T-helper 1 cell treated with Interleukin-12 subunit alpha and Interleukin-12 subunit beta and Interleukin-4 antibody, amounts not matched to agents 30 ng/mL and 1 ng/mL, for 36 hours (primary cell): ENCODE measurements at regions not wholly inside any gene's neighbourhood (a gene's known extent, or its start where the extent isn't known, plus 50 kb on each side); places are given as distances from the start of the nearest gene placed in this dataset.
"Not testable (repeated sequence)": the region's sequence is repeated elsewhere in the genome, so short reads cannot be mapped to it uniquely, and the experiment has no call there.

Experiments used
- intact Hi-C: fragments of 100-400 bp; cut with micrococcal nuclease; formaldehyde crosslinking; loops from one replicate; pipeline ENCODE4 v1.15.1; 2024

DNA sequence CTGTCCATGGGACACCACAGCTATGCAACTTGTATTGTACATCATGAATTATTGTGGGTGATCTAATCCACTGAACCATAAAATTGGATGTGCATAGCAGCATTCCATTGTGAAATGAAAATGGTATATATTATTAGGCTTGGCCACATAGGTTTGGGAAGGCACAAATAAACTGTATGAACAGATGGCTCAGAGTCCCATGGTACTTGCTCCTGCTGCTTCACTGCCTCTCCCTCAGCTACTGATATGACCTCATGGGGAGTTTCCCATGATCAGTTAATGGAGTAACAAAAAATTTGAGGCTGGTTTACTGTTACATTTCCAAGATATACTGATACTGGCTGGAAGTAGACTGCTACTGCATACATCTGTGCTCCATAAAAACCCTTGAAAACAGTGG lies 152.7 kb upstream of the NEGR1 start:
- intact Hi-C loops: no loop called here

GRCh38 chr1:72434070-72434469 lies 151.7 kb upstream of the NEGR1 start:
- intact Hi-C loops: no loop called here

DNA sequence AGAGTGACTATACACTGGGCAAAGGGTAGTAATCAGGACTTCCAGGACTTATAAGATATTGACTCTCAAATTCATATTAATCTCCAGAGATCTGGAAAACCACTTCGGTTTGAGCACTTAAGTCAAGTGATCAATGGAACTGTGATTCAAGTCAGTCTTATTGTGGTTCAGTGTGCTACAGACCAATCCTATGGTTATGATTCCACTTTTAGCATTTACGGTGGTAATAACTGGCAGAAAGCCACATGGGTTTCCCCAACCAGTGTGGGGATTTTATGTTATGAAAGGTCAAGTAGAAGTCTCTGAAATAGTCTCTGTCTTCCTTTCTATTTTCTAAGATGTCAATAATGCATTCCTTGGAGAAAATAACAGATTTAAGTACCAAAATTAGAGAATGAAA lies 151.3 kb upstream of the NEGR1 start:
- intact Hi-C loops: no loop called here

- intact Hi-C loops: no loop called here
Observed at GRCh38 chr1:72432645-72433267, 150.4 kb upstream of the NEGR1 start.

DNA sequence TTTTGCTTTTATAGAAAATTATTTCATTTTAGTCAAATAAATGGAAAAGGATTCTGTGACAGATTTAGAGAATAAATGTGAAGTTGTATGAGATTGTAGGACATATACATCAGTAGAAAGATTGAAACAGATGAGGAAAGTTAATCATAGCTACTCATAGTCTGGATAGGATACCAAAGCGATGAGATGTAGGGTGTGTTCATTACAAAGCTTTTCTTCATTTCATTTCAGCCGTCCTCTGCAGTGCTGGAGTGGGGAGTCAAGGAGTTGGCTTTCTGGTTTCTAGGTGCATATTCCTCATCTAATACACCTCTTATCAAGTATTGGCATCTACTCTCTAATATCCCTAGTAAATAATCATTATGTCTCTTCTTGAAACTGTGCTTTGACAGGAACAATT lies 149.5 kb upstream of the NEGR1 start:
- intact Hi-C loops: no loop called here

DNA sequence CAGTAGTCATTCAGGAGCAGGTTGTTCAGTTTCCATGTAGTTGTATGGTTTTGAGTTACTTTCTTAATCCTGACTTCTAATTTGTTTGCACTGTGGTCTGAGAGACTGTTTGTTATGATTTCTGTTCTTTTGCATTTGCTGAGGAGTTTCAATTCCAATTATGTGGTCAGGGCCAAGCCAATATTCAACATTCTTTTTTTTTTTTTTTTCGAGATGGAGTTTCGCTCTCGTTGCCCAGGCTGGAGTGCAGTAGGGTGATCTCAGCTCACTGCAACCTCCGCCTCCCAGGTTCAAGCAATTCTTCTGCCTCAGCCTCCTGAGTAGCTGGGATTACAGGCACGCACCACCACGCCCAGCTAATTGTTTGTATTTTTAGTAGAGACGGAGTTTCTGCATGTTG lies 145.9 kb upstream of the NEGR1 start:
- intact Hi-C loops: not testable (repeated sequence)

GRCh38 chr1:72419229-72419628 lies 136.9 kb upstream of the NEGR1 start:
- intact Hi-C loops: no loop called here

GRCh38 chr1:72412286-72412685 lies 129.9 kb upstream of the NEGR1 start:
- intact Hi-C loops: no loop called here

GRCh38 chr1:72399807-72400206 lies 117.5 kb upstream of the NEGR1 start:
- intact Hi-C loops: no loop called here

- intact Hi-C loops: no loop called here
Observed at GRCh38 chr1:72397786-72398185, 115.4 kb upstream of the NEGR1 start.

- intact Hi-C loops: no loop called here
Observed at GRCh38 chr1:72394457-72394856, 112.1 kb upstream of the NEGR1 start.

GRCh38 chr1:72379072-72379471 lies 96.7 kb upstream of the NEGR1 start:
- intact Hi-C loops: no loop called here

- intact Hi-C loops: no loop called here
Observed at GRCh38 chr1:72375226-72375625, 92.9 kb upstream of the NEGR1 start.

GRCh38 chr1:72371259-72372035 lies 89.1 kb upstream of the NEGR1 start:
- intact Hi-C loops: no loop called here

DNA sequence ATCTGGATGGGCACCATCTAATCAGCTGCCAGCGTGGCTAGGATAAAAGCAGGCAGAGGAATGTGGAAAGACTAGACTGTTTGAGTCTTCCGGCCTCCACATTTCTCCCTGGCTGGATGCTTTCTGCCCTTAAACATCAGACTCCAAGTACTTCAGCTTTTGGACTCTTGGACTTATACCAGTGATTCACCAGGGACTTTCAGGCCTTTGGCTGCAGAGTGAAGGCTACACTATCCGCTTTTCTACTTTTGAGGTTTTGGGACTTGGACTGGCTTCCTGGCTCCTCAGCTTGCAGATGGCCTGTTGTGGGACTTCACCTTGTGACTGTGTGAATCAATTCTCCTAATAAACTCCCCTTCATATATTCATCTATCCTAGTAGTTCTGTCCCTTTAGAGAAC lies 88.5 kb upstream of the NEGR1 start:
- intact Hi-C loops: not testable (repeated sequence)

DNA sequence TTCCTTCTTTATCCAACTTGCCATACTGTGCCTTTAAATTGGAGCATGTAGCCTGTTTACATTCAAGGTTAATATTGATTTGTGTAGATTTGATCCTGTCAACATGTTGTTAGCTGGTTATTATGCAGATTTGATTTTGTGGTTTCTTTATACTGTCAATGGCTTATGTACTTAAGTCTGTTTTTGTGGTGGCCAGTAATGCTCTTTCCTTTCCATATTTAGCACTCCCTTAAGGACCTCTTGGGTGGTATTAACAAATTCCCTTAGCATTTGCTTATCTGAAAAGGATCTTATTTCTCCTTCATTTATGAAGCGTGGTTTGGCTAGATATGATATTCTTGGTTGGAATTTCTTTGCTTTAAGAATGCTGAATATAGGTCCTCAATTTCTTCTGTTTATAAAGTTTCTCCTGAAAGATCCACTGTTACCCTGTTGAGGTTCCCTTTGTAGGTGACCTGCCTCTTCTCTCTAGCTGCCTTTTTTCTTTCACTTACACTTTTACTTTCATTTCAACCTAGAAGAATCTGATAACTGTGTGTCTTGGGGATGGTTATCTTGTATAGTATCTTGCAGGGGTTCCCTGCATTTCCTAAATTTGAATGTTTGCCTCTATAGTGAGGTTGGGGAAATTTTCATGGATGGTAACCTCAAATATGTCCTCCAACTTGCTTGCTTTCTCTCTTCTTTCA lies 86.9 kb upstream of the NEGR1 start:
- intact Hi-C loops: loop anchor here (2.0 kb wide), 1 partner anchor 72 kb away; no protein-coding TSS in a partner anchor

GRCh38 chr1:72366466-72366865 lies 84.1 kb upstream of the NEGR1 start:
- intact Hi-C loops: no loop called here

- intact Hi-C loops: no loop called here
Observed at GRCh38 chr1:72365693-72366092, 83.4 kb upstream of the NEGR1 start.

GRCh38 chr1:72362538-72362937 lies 80.2 kb upstream of the NEGR1 start:
- intact Hi-C loops: no loop called here

DNA sequence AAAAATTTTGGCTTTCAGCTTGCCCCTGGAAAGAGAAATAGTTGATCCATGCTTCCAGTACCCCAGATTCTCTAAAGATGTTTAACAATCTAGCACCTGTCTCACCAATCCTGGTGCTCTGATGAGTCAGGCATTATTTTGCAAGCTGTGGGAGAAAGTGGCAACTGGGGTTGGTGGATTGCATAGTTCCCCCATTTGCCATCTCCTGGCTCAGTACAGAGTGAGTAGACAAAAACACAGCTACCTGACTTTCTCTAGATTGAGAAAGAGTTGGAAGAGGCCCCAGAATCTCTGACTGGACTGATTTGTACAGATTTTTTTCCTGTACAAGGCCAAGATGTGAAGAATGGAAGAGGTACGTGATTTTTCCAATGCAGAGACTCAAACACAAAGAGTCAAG lies 75.1 kb upstream of the NEGR1 start:
- intact Hi-C loops: no loop called here

- intact Hi-C loops: no loop called here
Observed at GRCh38 chr1:72355899-72356298, 73.6 kb upstream of the NEGR1 start.

DNA sequence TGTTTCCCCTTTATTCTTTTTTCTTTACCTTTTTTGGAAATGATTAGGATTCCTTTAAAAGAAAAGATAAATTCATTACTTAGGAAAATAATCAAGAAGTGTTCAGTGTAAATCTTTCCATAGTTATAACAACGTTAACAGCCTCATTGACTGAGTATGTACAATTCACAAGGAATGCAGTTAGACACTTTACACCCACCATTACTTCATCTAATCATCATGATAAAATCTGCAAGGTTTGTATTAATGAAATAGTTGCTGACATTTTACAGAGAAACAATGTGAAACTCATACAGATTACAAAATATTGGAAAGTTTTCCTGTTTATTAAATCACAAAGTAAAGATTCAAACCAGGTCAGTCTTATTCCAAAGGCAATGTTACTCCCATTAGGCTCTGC lies 59.3 kb upstream of the NEGR1 start:
- intact Hi-C loops: no loop called here

DNA sequence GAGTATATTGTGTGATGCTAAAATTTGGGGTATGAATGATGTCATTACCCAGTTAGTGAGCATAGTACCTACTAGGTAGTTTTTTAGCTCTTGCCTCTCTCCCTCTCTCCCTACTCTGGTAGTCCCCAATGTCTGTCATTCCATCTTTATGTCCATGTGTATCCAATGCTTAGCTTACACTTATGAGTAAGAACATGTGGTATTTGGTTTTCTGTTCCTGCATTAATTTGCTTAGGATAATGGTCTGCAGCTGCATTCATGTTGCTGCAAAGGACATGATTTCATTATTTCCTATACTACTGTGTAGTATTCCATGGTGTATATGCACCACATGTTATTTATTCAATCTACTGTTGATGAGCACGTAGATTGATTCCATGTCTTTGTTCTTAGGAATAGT lies 54.4 kb upstream of the NEGR1 start:
- intact Hi-C loops: no loop called here
